SIG-M5 treated with dmso at 0.1 percent for 504 hours (cell line): ENCODE measurements at regions not wholly inside any gene's neighbourhood (a gene's known extent, or its start where the extent isn't known, plus 50 kb on each side); places are given as distances from the start of the nearest gene placed in this dataset.
"Not testable (repeated sequence)": the region's sequence is repeated elsewhere in the genome, so short reads cannot be mapped to it uniquely, and the experiment has no call there.

Experiments used
- DNase-seq: peaks from one replicate; lab custom pipeline; 2025; ENCODE audit not compliant: unreplicated experiment; lab: John Stamatoyannopoulos, UW

DNA sequence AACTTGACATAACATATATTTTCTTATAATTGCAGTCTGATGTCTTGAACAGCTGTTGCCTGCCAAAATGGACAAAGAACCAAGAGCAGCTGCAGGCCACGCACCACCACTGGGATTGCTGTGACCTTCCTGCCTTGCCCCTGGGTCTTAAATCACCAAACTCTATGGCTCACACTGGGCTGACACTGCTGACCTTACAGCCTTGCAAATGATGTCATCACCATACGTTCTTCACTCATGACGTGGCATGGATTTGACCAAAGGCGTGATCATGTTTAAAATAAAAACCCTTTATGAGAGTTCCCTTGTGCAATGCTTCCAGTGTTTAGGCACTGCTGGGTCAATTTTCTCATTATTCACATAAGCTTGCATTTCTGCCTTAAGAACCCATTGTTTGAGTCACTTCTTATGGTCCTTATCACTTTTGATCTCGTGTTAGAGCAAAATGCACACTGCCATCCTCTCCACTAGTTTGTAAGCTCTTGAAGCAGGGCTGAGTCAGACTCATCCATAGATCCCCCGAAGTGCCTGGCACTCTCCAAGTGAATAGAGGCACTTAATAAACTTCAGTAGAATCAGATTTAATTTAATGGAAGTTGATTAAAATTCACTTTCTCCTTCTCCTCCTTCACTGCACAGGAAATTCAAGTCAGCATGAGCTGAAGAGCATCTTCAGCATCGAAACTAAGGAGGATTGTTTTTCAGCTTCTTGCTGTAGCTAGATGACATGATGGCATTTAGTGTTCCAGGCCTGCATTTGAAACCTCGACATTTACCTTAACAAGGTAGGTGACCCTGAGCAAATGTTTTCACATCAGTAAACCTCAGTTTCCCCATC is 132.4 kb upstream of the PZP start:
- no peak for DNase-seq

DNA sequence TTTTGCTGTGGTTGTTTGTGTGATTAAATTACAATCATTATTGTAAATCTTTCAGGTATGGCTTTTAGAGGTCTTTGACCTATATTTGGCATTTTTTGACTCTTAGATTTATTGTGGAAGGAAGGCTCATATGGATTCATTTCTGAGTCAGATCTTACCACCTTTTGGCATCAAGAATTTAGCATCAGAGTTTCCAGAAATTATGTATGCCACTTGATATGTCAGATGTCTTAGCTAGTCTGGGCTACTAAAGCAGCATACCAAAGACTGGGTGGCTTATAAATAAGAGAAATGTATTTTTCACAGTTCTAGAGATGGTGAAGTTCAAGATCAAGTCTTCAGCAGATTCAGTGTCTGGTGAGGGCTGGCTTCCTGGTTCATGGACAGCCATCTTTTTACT is 129.5 kb upstream of the PZP start:
- no peak for DNase-seq

DNA sequence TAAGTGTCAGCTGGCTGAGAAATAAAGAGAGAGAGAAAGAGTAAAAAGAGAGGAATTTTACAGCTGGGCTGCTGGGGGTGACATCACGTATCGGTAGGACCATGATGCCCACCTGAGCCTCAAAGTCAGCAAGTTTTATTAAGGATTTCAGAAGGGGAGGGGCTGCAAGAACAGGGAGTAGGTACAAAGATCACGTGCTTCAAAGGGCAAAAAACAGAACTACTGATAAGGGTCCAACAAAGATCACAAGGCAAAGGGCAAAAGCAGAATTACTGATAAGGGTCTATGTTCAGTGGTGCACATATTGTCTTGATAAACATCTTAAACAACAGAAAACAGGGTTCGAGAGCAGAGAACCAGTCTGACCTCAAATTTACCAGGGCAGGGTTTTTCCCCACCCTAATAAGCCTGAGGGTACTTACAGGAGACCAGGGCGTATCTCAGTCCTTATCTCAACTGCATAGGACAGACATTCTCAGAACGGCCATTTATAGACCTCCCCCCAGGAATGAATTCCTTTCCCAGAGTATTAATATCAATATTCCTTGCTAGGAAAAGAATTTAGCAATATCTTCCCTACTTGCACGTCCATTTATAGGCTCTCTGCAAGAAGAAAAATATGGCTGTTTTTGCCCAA is 128.3 kb upstream of the PZP start:
- DNase-seq: not testable (repeated sequence)

DNA sequence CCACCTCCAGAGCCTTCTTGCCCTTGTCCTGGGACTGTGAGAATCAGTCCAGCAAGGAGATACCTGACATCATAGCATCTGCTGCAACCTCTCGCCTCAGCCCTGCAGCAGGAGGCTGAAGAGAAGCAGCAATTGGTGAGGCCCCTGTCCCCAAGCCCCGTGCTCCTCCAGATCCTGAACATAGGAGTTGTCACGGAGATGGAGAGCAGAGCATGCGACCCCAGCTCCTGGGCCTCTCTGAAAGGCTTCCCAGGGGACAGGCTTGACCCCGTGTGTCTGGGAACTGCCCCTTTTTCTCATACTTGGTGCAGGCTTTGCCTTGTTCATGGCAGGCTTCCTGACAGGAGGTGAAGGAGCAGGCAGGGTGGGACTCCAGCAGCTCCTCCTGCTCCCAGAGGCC is 127.7 kb upstream of the PZP start:
- no peak for DNase-seq

DNA sequence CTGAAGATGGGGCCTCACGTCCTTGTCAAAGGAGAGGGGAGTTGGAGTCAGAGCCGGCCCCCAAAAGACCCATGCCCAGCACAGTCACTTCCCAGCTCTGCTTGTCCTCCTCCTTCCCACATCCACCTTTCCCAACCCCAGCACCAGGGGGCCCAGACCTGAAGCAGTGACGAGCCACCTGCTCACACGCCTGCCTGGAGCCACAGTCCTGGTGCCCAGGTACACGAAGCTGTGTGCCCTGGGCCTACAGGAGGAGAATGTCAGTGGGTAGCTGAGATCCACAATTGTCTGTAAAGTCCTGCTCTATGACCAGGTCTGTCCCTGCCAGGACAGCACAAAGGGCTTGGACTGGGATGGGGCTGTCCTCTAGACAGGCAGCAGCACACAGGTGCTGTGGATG is 126.8 kb upstream of the PZP start:
- no peak for DNase-seq

DNA sequence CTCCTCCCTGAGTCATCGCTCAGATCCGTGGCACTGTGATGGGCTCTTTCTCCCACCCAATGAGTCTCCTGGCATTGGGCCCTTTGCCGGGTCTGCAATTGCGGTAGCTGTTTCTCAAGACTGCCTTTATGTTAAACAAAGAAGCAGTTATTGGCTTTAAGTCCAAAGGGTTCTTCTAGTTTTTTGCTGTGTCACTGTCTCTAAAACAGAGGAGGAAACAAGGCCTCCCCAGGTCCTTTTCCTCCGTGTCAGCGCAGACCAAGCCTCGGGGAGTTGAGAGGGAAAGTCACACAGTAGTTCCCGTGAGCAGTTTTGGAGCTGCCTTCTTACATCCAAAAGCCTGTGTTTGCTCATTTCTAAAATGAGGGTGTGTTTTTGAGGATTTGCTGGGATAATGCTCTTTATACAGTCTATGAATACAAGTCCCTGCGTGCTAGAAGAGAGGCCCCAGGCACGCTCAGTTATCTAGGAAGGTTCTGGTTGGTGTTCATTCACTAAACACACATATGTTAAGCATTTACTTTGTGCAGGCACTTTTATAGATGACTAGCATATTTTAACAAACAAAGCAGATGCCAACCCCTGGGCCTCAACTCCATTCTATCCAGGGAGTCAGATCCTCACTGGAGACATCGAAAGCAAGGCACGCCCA is 126.0 kb upstream of the PZP start:
- peak; percentile 36 for DNase-seq

DNA sequence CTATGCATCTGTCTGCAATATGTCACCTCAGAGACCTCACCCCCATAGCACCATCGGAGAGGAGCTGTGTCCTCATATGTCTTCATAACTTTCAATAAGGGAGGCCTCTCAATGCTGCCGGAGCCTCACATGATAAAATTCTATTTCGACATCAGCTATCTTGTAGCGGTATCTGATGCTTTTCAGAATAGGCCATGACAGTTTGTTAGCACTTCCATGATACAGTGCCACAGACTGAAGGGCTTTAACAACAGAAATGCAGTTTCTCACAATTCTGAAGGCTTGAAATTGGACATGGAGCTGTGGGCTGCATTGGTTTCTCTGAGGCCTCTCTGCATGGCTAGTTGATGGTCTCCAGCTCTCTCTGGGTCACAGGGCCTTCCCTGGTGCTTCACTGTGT is 125.0 kb upstream of the PZP start:
- no peak for DNase-seq

DNA sequence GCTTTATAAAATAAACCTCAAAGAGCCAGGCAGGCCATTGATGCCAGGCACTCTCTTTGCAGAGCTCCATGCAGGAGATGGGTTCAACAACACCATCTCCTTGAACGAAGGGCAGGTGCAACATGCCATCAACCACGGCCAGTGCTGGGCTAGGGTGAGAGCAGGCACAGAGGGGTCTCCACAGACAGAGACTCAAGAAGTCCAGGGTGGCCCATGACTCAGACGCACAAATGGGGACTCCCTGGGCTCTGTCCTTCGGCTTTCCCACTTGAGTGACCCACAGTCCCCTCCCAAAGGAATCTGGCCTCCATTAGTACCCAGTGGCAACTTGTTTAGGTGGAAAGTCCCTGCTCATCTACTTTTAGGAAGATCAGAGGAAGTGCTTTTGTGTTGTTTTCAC is 124.4 kb upstream of the PZP start:
- no peak for DNase-seq

DNA sequence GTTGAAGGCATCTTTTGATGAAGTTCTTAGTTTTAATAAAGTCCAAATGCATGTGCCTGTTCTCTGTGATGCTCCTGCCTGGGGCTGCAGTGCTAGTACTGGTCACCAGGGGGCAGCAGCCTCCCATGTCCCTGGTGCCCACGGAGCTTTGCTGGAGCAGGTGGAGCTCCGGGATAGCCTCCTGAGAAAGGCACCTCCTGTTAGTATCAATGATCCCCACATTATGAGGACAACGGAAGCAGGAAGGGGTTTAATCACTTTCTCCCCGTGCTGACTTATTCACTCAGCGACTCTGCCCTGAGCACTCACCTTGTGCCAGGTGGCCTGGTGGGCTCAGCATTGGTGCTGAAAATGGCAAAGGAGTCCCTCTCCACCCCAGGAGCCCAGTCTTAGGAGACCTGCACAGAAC is 123.0 kb upstream of the PZP start:
- peak; percentile 53 for DNase-seq

DNA sequence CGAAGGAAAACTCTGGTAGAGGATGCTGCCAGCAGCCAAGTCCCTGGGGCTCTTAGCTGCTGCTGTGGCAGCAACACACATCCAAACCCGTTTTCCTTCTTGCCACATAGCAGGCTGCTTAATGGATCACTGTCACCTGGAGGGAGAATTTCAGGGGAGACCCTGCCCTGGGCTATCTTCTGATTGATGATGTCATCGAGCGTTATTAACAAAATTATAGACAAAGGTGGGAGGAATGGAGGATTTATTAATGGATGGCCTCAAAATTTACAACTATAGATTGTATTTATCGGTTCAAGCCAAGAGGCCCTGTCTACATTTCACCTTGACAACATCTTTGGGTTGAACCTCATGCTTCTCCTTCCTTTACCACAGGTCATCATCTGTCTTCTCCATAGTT is 120.8 kb upstream of the PZP start:
- no peak for DNase-seq

DNA sequence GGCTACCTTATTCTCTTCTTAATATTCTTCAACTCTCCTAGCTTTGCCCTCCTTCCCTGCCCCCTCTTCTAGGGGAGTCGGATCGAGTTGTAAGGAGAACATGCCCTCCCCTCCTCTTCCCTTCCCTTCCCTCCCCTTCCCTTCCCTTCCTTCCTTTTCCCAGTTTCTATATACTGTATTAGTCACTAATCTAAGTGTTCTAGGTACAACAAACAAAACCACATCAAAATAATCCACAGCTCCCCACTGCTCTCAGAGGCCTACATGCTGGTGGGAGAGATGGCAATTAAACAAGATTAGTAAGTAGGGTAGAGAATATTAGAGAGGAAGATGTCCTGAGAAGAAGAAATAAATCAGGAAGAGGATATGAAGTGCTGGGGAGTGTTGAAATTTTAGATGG is 119.9 kb upstream of the PZP start:
- no peak for DNase-seq

DNA sequence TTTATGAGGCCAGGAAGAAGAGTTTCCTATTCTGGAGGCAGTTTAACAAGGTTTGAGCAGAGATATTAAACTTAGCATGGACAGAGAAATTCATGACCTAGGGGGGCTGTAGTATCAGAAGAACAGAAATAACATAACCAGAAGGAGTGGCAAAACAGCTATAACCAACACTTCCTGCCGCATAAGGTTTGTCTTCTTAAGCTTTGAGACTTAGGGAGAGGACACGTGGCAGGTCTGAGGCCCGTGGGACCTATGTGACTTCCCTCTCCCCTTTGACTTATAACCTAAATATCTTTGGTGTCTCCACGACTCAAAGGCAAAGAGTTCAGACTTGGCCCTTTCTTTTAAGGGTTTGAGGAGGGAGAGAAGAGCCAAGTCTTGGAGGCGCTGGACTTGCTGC is 119.1 kb upstream of the PZP start:
- DNase-seq: no peak

DNA sequence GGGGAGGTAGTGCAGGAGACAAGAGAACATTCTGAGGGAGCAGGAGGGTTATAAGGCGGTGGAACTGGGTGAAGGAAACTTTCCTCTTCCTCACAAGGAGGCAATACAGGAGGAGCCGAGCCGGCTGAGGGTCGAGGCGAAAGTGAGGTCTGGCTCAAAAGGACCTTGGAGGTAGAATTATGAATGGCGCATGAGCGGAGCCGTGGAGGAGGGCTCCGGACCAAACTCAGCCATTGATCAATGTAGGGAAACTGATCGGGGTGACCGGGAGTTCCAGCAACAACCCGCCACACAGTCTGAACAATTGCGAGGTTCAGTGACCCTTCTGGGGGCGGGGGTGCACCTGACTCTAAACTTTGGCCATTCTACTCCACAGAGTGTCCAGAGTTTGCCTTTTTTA is 118.7 kb upstream of the PZP start:
- DNase-seq: not testable (repeated sequence)

DNA sequence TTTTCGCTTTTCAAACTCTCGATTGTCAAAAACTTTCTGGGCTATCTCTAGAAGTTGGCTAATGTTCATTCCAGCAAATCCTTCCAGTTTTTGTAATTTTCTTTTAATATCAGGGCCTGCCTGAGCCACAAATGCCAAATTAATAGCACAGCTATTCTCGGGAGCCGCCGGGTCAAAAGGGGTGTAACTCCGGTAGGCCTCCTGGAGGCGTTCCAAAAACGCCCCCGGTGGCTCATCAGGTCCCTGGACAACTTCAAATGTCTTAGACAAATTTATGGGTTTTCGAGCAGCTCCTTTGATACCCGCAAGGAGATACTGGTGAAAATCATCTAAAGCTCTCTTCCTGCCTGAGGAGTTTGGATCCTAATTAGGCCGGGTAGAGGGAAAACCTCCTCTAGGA is 117.9 kb upstream of the PZP start:
- no peak for DNase-seq

DNA sequence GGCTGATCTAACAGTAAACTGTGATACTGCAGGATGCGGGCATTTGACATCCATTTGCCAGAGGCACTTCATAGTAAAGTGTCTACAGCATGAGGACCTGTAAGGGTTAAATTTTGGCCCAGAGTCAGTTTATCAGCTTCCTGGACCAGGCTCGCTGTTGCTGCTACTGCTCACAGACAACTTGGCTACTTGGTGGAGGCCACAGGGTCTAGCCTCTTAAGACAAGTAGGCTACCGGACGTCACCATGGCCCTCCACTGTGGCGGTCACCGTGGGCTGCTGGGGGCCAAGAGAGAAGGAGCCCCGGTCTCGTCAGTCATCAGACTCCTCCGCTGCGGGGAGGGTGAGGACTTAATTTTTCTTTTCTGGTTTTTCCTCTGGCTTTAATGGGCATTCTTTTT is 117.3 kb upstream of the PZP start:
- no peak for DNase-seq

DNA sequence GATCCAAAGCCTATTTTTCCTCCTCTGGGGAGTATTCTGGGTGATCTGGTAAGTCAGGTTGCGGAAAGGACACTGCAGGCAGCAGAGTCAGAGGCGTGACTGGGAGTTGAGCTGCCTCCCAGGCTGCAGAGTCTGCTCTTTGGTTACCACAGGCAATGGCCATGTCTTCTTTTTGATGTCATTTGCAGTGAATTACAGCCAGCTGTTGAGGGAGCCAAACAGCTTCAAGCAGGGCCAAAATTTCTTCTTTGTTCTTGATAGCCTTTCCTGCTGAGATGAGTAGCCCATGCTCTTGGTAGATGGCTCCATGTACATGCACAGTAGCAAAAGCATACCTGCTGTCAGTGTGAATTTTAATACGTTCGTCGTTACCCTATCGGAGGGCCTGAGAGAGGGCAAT is 116.6 kb upstream of the PZP start:
- DNase-seq: no peak

DNA sequence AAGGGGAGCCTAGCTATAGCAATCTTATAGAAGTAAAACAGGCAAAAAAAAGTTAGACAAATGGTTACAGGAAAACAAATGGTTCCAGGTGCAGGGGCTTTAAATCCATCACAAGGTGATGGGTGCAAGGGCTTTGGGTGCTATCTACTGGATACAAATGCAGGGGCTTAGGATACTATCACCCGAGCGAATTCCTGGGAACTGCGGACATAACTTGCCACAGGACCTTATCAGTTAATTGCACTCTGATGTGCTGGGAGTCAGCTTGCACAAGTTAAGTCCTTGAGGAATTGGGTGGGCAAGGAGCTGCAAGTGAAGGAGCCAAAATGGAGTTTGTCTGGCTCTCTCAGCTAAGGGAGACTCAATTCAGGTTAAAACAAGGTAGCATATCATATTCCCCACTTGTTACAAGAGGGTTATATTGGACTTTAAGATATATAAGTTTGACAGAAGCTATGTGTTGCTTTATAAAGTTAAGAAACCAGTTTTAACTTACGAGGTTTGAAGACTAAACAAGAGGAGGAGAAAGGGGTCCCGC is 115.0 kb upstream of the PZP start:
- DNase-seq: no peak

DNA sequence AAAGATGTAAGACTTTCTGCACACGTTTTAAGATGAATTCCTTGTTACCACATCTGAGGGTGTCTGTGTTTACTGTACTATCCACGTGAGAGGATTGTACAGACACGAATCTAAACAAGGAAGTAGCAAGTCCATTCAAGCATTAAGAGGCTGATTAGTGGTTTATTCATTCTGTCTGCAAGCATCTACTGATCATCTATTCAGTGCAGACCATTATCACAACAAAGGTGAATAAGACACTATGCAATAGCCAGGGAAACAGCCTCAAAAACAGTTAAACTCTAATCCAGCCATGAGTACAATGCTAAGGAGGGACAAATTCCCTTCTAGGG is 111.6 kb upstream of the PZP start:
- no peak for DNase-seq

DNA sequence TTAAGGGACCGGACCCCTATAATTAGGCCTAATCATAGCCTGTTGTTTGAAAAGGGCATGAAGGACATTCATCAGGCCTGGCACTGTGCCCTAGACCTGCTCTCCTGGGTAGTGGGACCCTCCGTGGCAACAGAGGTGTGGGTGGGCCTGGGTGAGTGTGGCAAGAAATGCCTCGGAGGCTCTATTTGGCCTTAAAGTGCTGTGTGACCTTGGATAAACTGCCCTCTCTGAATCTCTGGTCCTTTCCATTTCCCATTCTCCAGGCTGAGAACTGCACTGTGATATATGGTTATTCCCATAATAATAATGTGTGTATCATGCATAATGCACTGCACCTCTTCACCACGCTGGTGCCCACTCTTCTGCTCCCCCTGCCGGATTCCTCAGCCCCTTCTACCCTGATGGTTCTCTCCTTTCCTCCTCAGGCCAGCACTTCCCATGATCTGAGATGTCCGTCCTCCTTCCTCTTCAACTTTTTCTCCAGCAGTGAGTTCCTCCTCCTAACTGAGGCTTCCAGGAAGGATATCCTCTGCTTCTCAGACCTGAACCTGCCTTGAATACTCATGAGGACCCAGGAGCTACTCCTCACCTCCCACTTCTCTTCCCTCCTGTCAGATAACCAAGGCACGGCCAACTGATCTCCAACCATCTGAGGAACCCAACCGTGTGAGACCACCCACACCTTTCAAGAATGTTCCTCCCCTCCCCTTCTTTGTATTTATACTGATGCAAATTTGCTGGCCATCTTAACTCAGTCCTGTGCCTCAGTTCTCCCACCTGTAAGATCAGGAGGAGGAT is 111.0 kb upstream of the PZP start:
- DNase-seq: no peak

DNA sequence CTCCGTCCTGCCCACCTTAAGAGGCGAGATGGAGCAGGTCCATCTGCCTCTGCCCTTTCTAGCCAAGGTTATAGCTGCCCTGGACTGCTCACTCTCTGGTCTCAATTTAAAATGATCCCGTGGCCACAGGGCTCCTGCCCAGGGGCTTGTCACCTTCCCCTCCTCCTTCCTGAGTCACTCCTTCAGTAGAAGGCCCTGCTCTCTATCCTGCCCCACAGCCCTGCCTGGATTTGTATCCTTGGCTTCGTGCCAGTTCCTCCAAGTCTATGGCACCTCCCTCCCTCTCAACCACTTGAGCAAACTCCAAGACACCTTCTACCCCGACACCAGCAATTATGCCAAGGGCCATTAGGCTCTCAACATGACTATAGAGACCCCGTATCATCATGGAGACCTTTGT is 105.3 kb upstream of the PZP start:
- not testable (repeated sequence) for DNase-seq
